GM21723 (cell line): ENCODE measurements at regions not wholly inside any gene's neighbourhood (a gene's known extent, or its start where the extent isn't known, plus 50 kb on each side); places are given as distances from the start of the nearest gene placed in this dataset.
"Not testable (repeated sequence)": the region's sequence is repeated elsewhere in the genome, so short reads cannot be mapped to it uniquely, and the experiment has no call there.

Source experiments
- ATAC-seq: cut with Tn5 transposase; IDR thresholded peaks from one replicate; pipeline ENCODE4 v1.9.1; 2021; ENCODE audit warnings: mild to moderate bottlenecking, moderate library complexity; ENCODE audit not compliant: unreplicated experiment

DNA sequence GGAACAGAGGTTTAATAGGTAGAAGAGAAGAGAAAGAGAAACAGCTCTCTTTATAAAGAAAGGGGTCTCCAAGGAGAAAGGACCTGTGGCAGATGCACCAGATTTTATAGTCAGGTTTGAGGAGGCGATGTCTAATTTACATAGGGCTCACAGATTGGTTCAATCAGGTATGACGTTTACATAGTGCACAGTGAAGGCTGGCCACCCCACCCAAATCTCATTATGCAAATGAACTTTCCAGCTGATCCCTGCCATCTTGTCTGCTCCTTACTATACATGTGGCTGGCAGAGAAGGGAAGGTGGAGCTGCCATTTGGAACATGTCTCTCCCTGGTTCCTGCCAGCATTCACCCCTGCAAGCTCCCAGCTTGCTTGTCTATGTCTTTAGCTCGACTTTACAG is 557.8 kb downstream of the SUCLG1 start:
- no peak for ATAC-seq

DNA sequence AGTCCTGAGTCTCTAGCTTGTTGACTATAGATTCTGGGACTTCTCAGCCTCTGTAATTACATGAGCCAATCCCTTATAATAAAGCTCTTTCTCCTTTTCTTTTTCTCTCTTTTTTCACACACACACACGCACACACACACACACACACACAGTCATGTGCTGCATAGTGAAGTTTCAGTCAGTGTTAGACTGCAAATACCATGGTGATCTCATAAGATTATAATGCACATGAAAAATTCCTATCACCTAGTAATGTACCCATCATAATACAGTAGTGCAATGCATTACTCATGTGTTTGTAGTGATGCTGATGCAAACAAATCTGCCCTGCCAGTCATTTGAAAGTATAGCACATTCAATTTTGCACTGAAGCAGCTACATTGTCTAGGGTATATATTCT is 558.2 kb downstream of the SUCLG1 start:
- no peak for ATAC-seq

DNA sequence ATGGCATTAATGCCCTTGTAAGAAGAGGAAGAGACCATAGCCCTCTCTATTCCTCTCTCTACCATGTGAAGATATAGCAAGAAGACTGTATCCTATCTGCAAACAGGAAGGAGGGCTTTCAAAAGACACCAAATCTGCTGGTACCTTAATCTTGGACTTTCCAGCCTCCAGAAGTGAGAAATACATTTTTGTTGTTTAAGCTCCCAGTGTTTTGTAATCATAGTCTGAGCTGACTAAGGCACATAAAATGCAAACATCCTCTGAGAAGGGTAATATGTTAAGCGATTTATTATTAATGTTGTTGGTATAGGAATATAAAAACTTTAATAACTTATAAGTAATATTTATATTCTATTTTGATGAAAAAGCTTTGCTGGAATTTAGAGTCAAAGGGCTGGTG is 559.8 kb downstream of the SUCLG1 start:
- ATAC-seq: no peak

DNA sequence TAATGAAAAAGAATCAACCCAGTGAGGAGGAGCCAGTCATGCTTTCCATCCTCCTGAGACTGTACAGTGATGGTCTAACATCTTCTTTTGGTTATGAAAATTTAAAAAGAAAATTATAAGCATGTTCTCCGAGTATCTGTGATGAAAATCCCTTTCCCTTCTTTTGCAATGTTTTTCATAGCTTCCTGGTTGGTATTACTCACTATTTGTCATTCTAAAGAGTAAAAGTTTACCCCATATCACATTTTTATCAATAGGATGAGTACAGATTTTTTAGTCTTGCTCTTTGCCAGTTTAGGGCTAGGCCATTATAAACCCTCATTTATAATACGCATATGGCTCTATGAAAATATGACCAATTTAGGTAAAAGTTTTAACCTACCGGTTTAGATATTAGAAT is 564.1 kb downstream of the SUCLG1 start:
- no peak for ATAC-seq

DNA sequence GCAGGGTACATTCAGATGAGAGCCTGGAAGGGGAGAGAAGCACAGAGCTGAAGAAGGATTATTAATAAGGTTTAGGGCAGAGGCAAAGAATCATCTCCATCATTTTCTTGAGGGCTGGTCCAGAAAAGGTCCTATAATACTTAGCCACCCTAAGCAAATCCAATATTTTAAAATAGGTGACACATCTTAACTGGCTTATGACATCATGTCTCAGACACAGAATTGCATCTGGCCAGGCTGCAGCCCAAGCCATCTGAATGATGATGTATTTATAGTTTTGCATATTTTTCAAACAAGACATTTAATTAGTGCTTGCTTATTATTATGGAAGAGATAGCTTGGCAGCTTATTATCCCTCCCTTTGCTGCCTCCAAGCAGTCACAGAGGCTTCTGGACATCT is 571.3 kb downstream of the SUCLG1 start:
- ATAC-seq: no peak

DNA sequence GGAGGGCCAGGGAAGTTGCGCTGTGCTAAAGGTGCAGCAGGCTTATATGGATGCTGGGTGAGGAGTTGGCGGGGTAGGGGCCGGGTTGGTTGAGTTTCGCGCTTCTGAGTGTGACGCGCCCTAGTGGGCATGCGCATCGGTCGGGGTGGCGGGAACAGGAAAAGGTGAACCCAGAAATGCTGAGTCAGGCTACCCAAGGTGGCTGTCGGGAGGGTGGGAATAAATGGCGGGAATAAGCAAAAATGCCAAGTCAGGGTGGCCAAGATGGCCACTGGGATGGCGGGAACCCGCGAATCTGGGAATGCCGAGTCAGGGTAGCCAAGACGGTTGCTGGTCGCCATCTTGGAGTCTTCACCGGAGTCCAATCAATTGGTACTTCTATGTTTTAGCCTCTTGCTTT is 580.0 kb downstream of the SUCLG1 start:
- ATAC-seq: no peak

DNA sequence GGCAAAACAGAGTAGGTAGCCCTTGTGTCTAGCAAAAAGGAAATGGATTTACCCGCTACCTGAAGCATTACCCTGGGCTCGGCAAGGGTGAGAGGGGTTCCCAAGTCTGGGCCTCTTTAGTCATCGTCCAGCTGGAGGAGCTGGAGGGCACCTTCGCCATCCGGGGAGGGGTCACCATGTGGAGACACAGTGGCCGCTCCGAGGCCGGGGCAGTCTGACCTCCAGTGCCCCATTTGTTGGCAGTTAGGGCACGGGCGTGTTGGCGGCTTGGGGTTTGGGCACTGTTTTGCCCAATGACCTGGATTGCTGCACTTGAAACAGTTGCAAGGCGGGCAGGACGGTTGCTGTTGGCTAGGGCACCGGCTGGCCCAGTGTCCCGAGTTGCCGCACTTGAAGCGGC is 581.8 kb downstream of the SUCLG1 start:
- not testable (repeated sequence) for ATAC-seq

DNA sequence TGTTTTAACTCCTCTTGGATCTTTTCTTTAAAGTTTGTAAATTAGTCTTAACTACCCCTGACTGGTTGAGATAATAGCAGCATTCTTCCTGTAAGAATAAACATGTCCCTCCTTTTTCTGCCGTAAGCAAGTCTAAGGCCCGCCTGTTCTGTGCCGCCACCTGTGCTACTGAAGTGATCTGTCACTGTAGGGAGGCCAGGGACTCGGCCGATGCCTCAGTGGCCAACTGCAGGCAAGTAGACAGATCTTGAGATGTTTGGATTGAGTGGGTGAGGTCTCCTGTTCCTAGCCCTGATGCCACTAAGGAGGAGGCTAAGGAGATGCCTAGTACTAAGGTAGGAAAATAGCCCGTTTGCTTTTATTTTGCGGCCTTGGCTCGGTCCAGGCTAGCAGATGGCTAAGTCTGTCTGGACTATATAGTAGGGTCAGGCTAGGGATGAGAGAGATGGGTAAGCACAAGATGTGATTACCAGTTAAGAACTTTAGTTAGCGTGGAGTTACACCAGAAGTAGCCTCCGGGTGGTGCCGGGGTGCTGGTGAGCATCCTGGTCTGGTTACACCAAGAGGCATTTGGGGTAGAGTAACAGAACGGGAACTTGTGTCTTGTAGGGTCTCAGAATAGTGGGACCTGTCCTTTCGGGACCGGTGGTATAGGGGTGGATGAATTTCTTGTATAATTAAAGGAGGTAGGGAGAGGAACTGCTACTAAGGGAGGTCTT is 584.2 kb downstream of the SUCLG1 start:
- no peak for ATAC-seq

DNA sequence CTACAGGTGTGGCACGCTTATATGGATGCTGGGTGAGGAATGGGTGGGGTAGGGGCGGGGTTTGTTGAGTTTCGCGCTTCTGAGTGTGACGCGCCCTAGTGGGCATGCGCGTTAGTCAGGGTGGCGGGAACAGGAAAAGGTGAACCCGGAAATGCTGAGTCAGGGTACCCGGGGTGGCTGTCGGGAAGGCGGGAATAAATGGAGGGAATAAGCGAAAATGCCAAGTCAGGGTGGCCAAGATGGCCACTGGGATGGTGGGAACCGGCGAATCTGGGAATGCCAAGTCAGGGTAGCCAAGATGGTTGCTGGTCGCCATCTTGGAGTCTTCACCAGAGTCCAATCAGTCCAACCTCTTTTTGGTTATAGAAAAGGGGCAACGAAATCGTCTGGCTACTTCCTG is 585.0 kb downstream of the SUCLG1 start:
- ATAC-seq: no peak

DNA sequence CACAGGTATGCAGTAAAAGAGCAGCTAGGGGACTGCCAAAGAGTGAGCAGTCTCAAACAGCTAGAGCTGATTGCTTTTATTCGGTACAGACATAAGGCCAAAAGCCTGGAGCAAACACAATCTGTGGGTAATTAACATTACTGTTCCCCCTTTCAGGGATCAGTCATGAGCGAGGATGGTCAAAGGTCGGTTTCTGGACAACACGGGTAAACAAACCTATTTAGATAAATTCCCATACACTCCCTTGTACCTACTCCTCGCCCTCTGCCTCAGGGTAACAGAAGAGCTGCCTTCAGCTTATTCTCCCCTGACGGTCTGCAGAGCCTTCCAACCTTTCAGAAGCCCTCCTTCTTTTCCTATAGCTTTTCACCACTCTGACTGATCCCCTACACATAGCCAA is 586.0 kb downstream of the SUCLG1 start:
- ATAC-seq: no peak

DNA sequence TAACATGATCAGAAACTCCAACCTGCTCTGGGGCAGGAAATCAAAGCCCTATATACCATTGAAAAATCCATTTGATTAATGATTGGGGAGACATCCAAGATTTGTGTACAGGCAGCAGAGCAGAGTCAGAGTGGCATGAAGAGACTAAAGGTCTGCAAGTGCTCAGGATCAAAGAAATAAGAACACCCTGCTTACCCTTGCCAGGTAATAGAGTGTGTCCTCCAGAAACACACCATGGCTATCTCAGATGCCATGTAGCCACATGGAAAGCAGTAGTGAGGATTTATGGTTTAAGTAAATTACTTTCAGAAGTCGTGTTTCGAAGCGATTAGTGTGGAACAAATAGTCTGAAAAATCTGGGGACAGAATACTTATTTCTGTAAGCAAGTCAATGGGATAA is 592.9 kb downstream of the SUCLG1 start:
- no peak for ATAC-seq

DNA sequence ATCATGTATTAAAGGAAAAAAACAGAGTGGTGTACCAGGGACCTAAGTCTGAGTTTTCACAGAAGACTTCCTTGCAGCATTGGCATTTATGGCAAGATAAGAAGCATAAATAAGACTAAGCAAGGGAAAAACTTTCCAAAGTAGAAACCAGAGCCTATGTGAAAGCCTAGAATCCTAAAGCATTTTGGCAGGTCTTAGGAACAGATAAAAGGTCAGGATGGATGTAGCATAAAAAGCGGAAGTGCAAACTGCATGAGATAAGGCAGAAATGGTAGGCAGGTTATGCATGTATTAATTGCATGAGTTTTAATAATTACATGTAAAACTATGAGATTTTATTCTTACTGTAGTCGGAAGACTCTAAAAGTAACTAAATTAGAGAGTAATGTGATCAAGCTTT is 596.5 kb downstream of the SUCLG1 start:
- no peak for ATAC-seq

DNA sequence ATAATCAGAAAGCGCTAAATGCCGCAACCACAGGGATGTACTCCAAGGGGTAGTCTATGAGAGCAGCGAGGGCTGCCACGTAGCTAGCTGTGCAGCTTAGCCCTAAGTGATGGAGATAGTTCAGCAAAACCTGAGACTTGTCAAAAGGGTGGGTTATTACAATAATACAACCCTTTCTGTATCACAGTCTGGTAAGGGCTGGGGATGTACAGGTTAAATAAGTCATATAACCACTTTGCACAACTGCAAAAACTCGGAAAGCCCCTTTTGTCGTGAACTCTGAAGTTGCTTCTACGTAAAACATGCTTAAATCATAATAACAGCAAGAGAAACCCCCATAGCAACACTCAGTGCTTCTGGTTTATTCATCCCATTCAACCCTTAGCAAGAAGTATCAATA is 598.8 kb downstream of the SUCLG1 start:
- no peak for ATAC-seq

DNA sequence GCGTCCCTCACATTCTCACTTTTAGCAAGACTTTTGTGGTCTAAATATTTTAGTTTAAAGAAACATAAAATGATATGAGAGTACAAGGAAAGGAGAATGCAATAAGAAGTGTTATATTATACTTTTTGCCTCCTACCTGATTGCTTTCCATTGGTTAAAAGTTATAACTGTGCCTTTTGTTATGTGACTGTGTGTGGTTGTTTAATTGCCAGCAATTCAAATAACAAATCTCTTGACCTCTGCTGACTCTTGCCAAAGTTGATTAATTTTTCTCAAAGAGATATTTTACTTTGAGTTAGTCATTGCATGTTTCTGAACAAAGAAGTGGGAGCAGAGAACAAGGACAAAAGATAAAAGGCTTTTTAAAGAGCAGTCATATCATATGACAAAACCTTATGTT is 599.5 kb downstream of the SUCLG1 start:
- ATAC-seq: no peak

DNA sequence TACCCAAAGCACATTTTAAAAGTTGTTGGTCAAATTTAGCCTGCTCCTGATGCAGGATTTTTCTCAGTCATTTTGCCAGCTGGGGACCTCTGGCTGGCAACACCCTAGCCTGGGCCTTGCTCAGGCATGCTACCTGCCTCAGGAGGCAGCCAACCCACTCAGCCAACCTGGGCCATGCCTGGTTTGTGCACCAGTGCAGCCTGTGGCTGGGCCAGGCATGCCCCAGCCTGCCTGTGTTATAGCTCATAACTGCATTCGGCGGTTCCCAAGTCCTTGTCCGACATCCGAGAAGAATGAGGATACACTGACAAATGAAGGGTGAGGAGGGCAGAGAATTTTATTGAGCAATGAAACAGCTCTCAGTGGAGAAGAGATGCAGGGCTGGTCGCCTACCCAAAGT is 608.0 kb downstream of the SUCLG1 start:
- ATAC-seq: no peak

DNA sequence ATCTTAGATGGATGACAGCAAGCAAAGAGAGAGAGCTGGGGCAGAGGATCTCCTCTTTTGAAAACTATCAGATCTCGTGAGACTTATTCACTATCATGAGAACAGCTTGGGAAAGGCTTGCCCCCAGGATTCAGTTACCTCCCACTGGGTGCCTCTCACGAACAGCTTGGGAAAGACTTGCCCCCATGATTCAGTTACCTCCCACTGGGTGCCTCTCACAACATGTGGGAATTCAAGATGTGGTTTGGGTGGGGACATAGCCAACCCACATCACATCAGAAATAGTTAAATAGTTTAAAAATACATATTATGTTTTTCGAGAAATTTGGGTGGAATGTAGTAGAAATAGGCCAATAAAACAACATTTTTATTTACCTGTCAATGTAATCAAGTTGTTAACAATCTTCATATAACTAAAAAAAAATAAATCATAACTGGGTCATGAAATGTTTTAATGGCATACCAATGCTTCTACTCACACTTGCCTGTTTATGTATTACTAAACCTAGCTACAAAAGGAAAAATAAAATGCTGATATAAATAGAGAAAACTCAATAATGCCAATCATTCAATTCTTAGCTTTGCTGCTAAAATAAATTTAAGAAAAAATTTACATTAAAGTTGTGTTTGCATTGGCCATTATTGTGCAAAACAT is 608.9 kb downstream of the SUCLG1 start:
- no peak for ATAC-seq

DNA sequence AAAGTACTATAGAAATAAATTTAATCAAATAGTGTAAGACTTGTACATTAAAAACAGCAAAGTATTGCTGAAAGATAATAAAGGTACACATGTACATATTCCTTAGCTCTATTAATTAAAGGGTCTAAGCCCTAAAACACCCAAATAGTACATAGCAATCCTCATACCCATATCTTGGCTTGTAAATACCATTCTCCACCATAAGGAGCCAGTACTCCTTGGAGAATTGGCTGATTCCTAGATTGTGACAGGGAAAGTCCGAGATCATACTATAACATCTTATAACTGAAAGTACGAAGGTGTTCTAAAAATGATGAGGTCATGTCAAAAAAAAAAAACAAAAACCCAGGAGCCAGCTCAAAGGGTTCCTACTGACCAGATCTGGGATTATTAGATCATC is 614.6 kb downstream of the SUCLG1 start:
- ATAC-seq: no peak

DNA sequence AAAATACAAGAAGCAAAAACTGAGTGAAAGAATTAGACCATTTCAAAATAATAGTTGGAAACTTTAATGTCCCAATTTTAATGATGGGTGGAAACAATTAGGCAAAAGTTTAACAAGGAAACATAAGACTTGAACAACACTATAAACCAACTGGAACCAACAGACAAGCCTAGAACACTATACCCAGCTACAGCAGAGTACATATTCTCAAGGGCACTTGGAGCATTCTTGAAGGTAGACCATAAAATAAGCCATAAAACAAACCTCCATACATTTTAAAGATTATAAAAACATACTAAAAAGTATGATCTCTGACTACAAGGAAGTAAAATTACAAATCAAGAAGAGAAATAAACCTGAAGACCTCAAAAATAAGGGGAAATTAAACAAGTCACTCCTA is 616.7 kb downstream of the SUCLG1 start:
- no peak for ATAC-seq

DNA sequence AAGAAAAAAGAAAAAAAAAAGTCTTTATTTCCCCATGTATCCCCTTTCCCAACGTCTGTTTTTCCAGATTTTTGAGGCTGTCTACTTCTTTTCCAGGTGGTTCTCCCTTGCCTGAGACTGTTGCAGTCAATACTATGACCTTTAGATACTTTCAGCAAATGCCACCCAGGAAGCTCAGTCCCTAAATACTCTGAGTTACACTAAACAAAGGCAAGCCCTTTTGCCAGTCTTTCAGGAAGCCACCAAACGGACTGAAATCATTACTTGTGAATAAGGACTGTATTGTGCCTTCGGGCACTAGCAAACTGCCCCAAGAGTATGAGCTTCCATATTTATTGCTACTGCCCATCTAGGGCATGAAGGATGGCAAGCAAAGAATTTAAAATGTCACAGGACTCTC is 621.3 kb downstream of the SUCLG1 start:
- no peak for ATAC-seq

DNA sequence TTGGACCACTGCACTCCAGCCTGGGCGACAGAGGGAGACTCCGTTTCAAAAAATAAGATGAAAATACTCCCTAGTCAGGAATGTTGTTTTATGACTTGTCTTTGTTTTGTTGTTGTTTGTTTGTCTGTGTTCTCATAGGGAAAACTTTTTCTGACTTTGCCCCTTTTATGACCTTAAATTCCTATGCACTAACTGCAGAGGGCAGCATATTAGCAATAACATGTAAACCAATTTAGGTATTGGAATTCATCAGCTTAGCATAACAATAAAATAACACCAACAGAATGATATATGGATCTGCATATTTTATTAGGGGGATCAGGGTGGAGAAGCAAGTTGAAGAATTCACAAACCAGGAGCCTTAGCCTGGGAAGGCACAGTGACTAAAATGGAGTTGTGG is 631.5 kb downstream of the SUCLG1 start:
- no peak for ATAC-seq

DNA sequence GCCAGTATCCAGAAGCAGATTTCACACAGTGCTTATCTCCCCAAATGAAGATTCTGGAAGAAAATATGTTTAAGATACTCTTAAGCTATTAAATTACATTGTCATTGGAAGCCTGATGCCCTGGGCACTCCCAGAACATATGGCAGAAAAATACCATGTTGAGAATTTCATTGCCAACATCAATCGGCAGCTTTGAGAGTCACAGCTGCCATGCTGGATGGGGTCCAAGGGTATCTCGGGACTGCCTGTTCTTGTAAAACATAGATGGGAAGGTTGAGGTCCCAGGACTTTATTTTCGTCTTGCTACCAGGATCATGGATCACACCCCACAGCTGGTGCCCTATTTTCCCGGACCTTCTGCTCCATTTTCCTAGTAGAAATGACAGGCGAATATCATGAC is 632.5 kb downstream of the SUCLG1 start:
- no peak for ATAC-seq

DNA sequence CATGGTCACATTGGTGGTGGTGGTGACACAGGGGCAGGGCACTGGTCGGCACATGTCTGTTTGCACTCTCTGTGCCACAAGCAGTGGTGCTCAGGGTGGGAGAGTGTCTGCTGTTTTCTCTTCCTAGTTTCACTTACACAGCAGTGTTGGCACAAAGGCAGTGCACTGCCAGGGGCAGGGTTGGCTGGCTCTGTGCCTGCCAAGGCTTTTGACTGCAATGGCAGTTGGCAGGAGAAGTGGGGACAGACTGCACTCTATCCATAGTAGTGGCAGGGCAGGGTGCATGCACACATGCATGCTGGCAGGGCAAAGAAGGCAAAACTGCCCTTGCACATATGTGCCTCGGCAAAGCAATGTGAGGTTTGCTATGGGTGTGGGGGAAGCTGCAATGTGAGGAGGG is 635.9 kb downstream of the SUCLG1 start:
- ATAC-seq: no peak

DNA sequence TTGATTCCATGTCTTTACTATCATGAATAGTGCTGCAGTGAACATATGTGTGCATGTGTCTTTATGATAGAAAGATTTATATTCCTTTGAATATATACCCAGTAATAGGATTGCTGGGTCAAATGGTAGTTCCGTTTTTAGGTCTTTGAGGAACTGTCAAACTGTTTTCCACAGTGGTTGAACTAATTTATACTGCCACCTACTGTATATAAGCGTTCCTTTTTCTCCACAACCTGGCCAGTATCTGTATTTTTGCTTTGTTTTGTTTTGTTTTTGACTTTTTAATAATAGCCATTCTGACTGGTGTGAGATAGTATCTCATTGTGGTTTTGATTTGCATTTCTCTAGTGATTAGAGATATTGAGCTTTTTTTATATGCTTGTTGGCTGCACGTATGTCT is 641.6 kb downstream of the SUCLG1 start:
- no peak for ATAC-seq
